ENCODE measurements at regions not wholly inside any gene's neighbourhood (a gene's known extent, or its start where the extent isn't known, plus 50 kb on each side); places are given as distances from the start of the nearest gene placed in this dataset.

DNA sequence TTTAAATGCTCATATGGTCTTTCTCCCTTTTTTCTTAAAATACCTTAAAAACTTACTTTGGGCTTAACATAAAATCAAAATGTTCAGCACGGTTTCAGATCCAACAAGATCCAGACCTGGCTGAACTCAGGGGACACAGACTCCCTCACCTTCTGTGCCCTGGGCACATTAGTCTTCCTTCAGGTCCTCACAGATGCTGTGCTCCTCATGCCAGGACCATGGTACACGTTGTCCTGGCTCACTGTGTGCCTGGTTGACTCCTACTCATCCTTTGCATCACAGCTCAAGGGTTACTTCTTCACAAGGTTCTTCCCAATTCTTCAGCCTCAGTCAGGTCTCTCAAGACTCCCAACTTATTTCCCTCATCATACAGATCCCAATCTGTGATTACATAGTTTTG, 73.6 kb upstream of the TCF21 start:
- Histone ChIP-seq H3K4me1 (ENCODE audit: control insufficient read depth in 4 of 4, insufficient read depth in 4 of 4, low read length in 3 of 4) (no peaks in the 10 kb centered on the region), H3K27ac (ENCODE audit: low read depth in 1 of 2, low read length in 2 of 2) (no peak overlapping the region), H3K9me3 (ENCODE audit: control insufficient read depth in 4 of 4, low read length in 3 of 4) (no peaks in the 10 kb centered on the region), H3K36me3 (ENCODE audit: control insufficient read depth in 4 of 4, insufficient read depth in 3 of 4, low read depth in 1 of 4, low read length in 3 of 4) (no peaks in the 10 kb centered on the region), H3K9ac (ENCODE audit: low read depth in 1 of 2, low read length in 2 of 2) (no peak overlapping the region), H3K4me3 (ENCODE audit: low read depth in 1 of 3, low read length in 3 of 3) (no peak overlapping the region), H3K27me3 (ENCODE audit: control insufficient read depth in 4 of 4, insufficient read depth in 4 of 4, low read length in 3 of 4) (no peaks in the 10 kb centered on the region)
- WGBS = 61% methylated on average over 2 of the region's 2 CpGs
- no peak for DNase-seq (ENCODE audit: low spot score)
- TF ChIP-seq HNF4G (IDR thresholded peaks at IDR 0.05) (no peak), TAF1 (conservative IDR thresholded peaks at IDR 0.05) (no peak), EGR1 (IDR thresholded peaks at IDR 0.05; ENCODE audit: low read depth in 2 of 2) (no peak), SP1 (IDR thresholded peaks at IDR 0.05) (no peak), REST (IDR thresholded peaks at IDR 0.05) (no peak)

- Histone ChIP-seq H3K36me3 (ENCODE audit: control insufficient read depth in 4 of 4, insufficient read depth in 3 of 4, low read depth in 1 of 4, low read length in 3 of 4) (no peaks in the 10 kb centered on the region), H3K4me1 (ENCODE audit: control insufficient read depth in 4 of 4, insufficient read depth in 4 of 4, low read length in 3 of 4) (no peaks in the 10 kb centered on the region), H3K9ac (ENCODE audit: low read depth in 1 of 2, low read length in 2 of 2) (no peak overlapping the region), H3K9me3 (ENCODE audit: control insufficient read depth in 4 of 4, low read length in 3 of 4) (no peaks in the 10 kb centered on the region), H3K4me3 (ENCODE audit: low read depth in 1 of 3, low read length in 3 of 3) (no peak overlapping the region), H3K27me3 (ENCODE audit: control insufficient read depth in 4 of 4, insufficient read depth in 4 of 4, low read length in 3 of 4) (no peaks in the 10 kb centered on the region), H3K27ac (ENCODE audit: low read depth in 1 of 2, low read length in 2 of 2) (no peak overlapping the region)
- TF ChIP-seq TAF1 (conservative IDR thresholded peaks at IDR 0.05) (no peak), YY1 (IDR thresholded peaks at IDR 0.05) (no peak), HNF4G (IDR thresholded peaks at IDR 0.05) (no peak), FOXA2 (IDR thresholded peaks at IDR 0.05) (no peak), HNF4A (conservative IDR thresholded peaks at IDR 0.05) (no peak), REST (IDR thresholded peaks at IDR 0.05) (no peak), NR2F2 (IDR thresholded peaks at IDR 0.05) (no peak), RXRA (IDR thresholded peaks at IDR 0.05) (no peak), EGR1 (IDR thresholded peaks at IDR 0.05; ENCODE audit: low read depth in 2 of 2) (no peak), GABPA (IDR thresholded peaks at IDR 0.05 in 1 of 2, conservative IDR thresholded peaks at IDR 0.05 in 1 of 2) (no peak), MAX (IDR thresholded peaks at IDR 0.05) (no peak), FOXA1 (IDR thresholded peaks at IDR 0.05) (no peak), SP1 (IDR thresholded peaks at IDR 0.05) (no peak), RAD21 (IDR thresholded peaks at IDR 0.05) (no peak), ATF3 (IDR thresholded peaks at IDR 0.05) (no peak)
- TF ChIP-seq, protein P1, sequence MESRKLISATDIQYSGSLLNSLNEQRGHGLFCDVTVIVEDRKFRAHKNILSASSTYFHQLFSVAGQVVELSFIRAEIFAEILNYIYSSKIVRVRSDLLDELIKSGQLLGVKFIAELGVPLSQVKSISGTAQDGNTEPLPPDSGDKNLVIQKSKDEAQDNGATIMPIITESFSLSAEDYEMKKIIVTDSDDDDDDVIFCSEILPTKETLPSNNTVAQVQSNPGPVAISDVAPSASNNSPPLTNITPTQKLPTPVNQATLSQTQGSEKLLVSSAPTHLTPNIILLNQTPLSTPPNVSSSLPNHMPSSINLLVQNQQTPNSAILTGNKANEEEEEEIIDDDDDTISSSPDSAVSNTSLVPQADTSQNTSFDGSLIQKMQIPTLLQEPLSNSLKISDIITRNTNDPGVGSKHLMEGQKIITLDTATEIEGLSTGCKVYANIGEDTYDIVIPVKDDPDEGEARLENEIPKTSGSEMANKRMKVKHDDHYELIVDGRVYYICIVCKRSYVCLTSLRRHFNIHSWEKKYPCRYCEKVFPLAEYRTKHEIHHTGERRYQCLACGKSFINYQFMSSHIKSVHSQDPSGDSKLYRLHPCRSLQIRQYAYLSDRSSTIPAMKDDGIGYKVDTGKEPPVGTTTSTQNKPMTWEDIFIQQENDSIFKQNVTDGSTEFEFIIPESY (IDR thresholded peaks at IDR 0.05) = no peak
- WGBS = 66% methylated on average over 1 of the region's 1 CpG
- no peak for DNase-seq (ENCODE audit: low spot score)
Observed at GRCh38 chr6:133816171-133816570, 72.7 kb upstream of the TCF21 start.
